Neuronal stem cell (in vitro differentiated cells): ENCODE measurements at regions not wholly inside any gene's neighbourhood (a gene's known extent, or its start where the extent isn't known, plus 50 kb on each side); places are given as distances from the start of the nearest gene placed in this dataset.
A peak's percentile ranks its signal among the peaks of the same experiment; 100 is the strongest.

Source experiments
- DNase-seq: peaks from one replicate; pipeline ENCODE4 v3.0.0-alpha.2; 2013; ENCODE audit warnings: low spot score
- H2AFZ ChIP-seq: one replicate; pipeline ENCODE4 v1.6.1; 2013; ENCODE audit warnings: mild to moderate bottlenecking, low read length, inconsistent platforms
- H2AK5ac ChIP-seq: 2 replicates; pipeline ENCODE4 v1.6.1; 2013; ENCODE audit warnings: low read depth, mild to moderate bottlenecking, inconsistent platforms, low read length, moderate library complexity, mixed read lengths
- H2BK120ac ChIP-seq: 2 replicates; pipeline ENCODE4 v1.6.1; 2013; ENCODE audit warnings: low read depth, mild to moderate bottlenecking, inconsistent platforms, low read length, moderate library complexity, mixed read lengths
- H2BK12ac ChIP-seq: one replicate; pipeline ENCODE4 v1.6.1; 2013; ENCODE audit warnings: low read length, inconsistent platforms
- H2BK15ac ChIP-seq: 2 replicates; pipeline ENCODE4 v1.6.1; 2013; ENCODE audit warnings: mild to moderate bottlenecking, low read length, inconsistent platforms, mixed read lengths
- H2BK5ac ChIP-seq: one replicate; pipeline ENCODE4 v1.6.1; 2013; ENCODE audit warnings: inconsistent platforms, mild to moderate bottlenecking, low read length, moderate library complexity
- H3K14ac ChIP-seq: one replicate; pipeline ENCODE4 v1.6.1; 2013; ENCODE audit warnings: low read length, inconsistent platforms
- H3K18ac ChIP-seq: 2 replicates; pipeline ENCODE4 v1.6.1; 2013; ENCODE audit warnings: low read length, inconsistent platforms
- H3K23ac ChIP-seq: 2 replicates; pipeline ENCODE4 v1.6.1; 2013; ENCODE audit warnings: low read depth, mild to moderate bottlenecking, mixed read lengths, low read length, inconsistent platforms; ENCODE audit not compliant: poor library complexity
- H3K27ac ChIP-seq: replicated peaks from 3 replicates; pipeline ENCODE4 v1.5.1; 2013; ENCODE audit warnings: low read length, inconsistent platforms
- H3K27me3 ChIP-seq, 3 experiments: 2 replicates each; pipeline ENCODE4 v1.6.1; 2013; ENCODE audit warnings: low read length in 3 of 3, mild to moderate bottlenecking in 2 of 3, inconsistent platforms in 1 of 3, low read depth in 1 of 3, mixed read lengths in 1 of 3, moderate library complexity in 1 of 3; ENCODE audit not compliant: control insufficient read depth in 3 of 3, insufficient read depth in 3 of 3
- H3K36me3 ChIP-seq, 2 donors: replicated peaks in 1 of 2; 2 replicates each; pipeline ENCODE4 v1.6.1; 2013; ENCODE audit warnings: low read length in 2 of 2; ENCODE audit not compliant: control insufficient read depth in 2 of 2, insufficient read depth in 2 of 2
- H3K4ac ChIP-seq: 2 replicates; pipeline ENCODE4 v1.6.1; 2013; ENCODE audit warnings: inconsistent platforms, mild to moderate bottlenecking, low read length, moderate library complexity
- H3K4me1 ChIP-seq, 2 donors: 1 replicate in 1 of 2; 2 replicates in 1 of 2; pipeline ENCODE4 v1.6.1; 2013; ENCODE audit warnings: low read length in 2 of 2, low read depth in 1 of 2; ENCODE audit not compliant: control insufficient read depth in 2 of 2, insufficient read depth in 1 of 2
- H3K4me2 ChIP-seq: one replicate; pipeline ENCODE4 v1.6.1; 2013; ENCODE audit warnings: mild to moderate bottlenecking, low read length, inconsistent platforms; ENCODE audit not compliant: insufficient read depth, poor library complexity, severe bottlenecking
- H3K4me3 ChIP-seq, 2 donors: 2 replicates each; pipeline ENCODE4 v1.5.1; 2013; ENCODE audit warnings: low read length in 2 of 2, mild to moderate bottlenecking in 2 of 2, inconsistent platforms in 1 of 2, moderate library complexity in 1 of 2
- H3K79me1 ChIP-seq: one replicate; pipeline ENCODE4 v1.6.1; 2013; ENCODE audit warnings: low read depth, mild to moderate bottlenecking, inconsistent platforms, low read length, moderate library complexity
- H3K9ac ChIP-seq: one replicate; pipeline ENCODE4 v1.6.1; 2013; ENCODE audit warnings: mild to moderate bottlenecking, low read depth, low read length, inconsistent platforms; ENCODE audit not compliant: poor library complexity
- H3K9me3 ChIP-seq, 2 donors: replicated peaks in 1 of 2; 2 replicates each; pipeline versions ENCODE3 to v1.6.1; 2013; ENCODE audit warnings: low read length in 2 of 2, mild to moderate bottlenecking in 2 of 2, inconsistent platforms in 1 of 2, low read depth in 1 of 2, mixed read lengths in 1 of 2, moderate library complexity in 1 of 2; ENCODE audit not compliant: control insufficient read depth in 2 of 2, insufficient read depth in 1 of 2
- H4K8ac ChIP-seq: one replicate; pipeline ENCODE4 v1.6.1; 2013; ENCODE audit warnings: low read depth, mild to moderate bottlenecking, inconsistent platforms, low read length, moderate library complexity
- H4K91ac ChIP-seq: one replicate; pipeline ENCODE4 v1.6.1; 2013; ENCODE audit warnings: low read length, low read depth, mild to moderate bottlenecking, inconsistent platforms; ENCODE audit not compliant: poor library complexity
- WGBS, 2 donors: extraction: QIAGEN DNeasy Blood & Tissue Kit; methylation state at CpG; one replicate each; pipeline ENCODE4 v1.1.7; 2013; ENCODE audit warnings: missing lambda C conversion rate in 2 of 2, mixed read lengths in 1 of 2; ENCODE audit not compliant: insufficient read length in 2 of 2, insufficient replicate concordance in 1 of 2; ENCODE audit errors: extremely low coverage in 2 of 2; 5-methylcytosine and 5-hydroxymethylcytosine counted together

DNA sequence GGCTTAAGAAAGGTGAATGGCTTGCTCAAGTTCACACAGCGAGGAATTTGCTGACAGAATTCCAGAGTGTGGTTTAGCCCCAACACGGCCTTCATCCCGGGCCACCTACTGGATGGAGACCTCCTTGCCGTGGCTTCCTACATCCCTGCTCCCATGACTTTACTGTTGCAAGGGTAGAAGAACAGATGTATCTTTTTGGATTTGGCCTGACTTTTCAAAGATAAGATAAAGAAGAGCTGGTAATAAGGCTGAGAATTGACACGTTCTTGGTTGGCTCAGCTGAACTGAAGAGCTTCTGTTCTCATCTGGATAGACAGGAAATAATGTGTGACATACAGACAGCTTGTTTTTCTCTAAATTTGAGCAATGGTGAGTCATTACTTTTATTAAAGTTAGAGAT lies 113.1 kb downstream of the KLF5 start:
- Histone ChIP-seq H3K9ac (no peak overlapping the region), H4K91ac (peak overlapping the region; percentile 90), H3K23ac (no peak overlapping the region), H3K14ac (no peak overlapping the region), H3K4me3 (no peak overlapping the region), H2BK12ac (no peak overlapping the region), H2BK15ac (no peak overlapping the region), H2AK5ac (no peak overlapping the region), H2AFZ (no peak overlapping the region), H3K36me3 (no peaks in the 10 kb centered on the region), H3K27me3 (no peaks in the 10 kb centered on the region), H2BK5ac (no peak overlapping the region), H3K4me1 (peaks cover 5 to 7% of the 10 kb centered on the region in 2 donors), H4K8ac (no peak overlapping the region), H3K4ac (no peak overlapping the region), H2BK120ac (no peak overlapping the region), H3K79me1 (no peaks in the 10 kb centered on the region), H3K18ac (no peak overlapping the region), H3K9me3 (no peaks in the 10 kb centered on the region), H3K27ac (no peak overlapping the region), H3K4me2 (no peak overlapping the region)
- no peak for DNase-seq
- no CpG with 5 or more reads among the region's 5 CpGs for WGBS, 2 donors

DNA sequence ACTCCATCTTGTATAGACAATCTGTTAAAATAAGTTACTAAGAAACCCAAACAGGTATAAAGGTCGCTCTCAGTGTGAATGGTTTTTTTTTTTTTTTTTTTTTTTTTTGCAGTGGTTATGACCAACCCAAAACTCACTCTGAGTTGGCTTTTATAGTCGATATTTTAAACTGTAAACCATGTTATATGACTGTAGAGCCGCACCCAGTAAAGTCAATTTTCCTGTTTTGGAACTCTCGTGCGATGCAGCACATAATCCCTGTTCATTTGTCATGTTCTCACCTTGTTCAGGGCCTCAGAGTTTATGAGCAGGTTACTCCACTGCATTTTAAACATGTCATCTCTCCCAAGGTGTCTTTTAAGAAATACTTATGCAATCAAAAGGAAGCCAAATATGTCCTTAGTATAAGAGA lies 112.5 kb downstream of the KLF5 start:
- H3K27me3 ChIP-seq = no peaks in the 10 kb centered on the region
- no peak overlapping the region for H4K91ac ChIP-seq
- H3K9ac ChIP-seq = no peak overlapping the region
- H3K4me1 ChIP-seq = peaks cover 5 to 7% of the 10 kb centered on the region in 2 donors
- H3K23ac ChIP-seq = no peak overlapping the region
- no peak overlapping the region for H3K18ac ChIP-seq
- no peak overlapping the region for H2BK15ac ChIP-seq
- H3K79me1 ChIP-seq = no peaks in the 10 kb centered on the region
- H3K4me2 ChIP-seq = no peak overlapping the region
- no peak for DNase-seq
- no peak overlapping the region for H3K4ac ChIP-seq
- no peak overlapping the region for H3K27ac ChIP-seq
- no peak overlapping the region for H2BK5ac ChIP-seq
- H3K4me3 ChIP-seq = no peak overlapping the region
- no CpG with 5 or more reads among the region's 5 CpGs for WGBS, 2 donors
- H2BK12ac ChIP-seq = no peak overlapping the region
- H2BK120ac ChIP-seq = no peak overlapping the region
- no peaks in the 10 kb centered on the region for H3K36me3 ChIP-seq
- no peak overlapping the region for H3K14ac ChIP-seq
- no peak overlapping the region for H2AK5ac ChIP-seq
- H4K8ac ChIP-seq = no peak overlapping the region
- H3K9me3 ChIP-seq = no peaks in the 10 kb centered on the region
- no peak overlapping the region for H2AFZ ChIP-seq

DNA sequence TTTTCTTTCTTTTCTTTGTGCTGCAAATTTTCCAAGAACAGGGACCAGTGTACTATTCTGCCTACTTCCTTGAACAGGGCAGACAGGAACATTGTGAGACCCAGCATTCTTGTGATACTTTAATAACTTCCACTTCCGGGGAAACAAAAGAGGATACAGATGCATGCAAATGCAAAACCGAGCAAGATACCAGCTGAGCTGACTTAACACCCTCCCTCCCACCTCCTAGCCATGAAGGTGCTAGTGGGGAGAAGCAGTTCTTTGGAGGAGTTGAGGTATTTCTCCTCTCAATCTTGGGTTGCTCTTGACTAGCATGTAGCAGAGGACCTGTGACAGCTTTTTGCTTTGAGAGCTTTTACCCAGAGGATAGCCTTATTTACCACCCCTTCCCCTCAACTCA lies 111.2 kb downstream of the KLF5 start:
- H2AK5ac ChIP-seq = no peak overlapping the region
- H3K27ac ChIP-seq = no peak overlapping the region
- no peak overlapping the region for H3K9ac ChIP-seq
- H2BK12ac ChIP-seq = no peak overlapping the region
- no peaks in the 10 kb centered on the region for H3K9me3 ChIP-seq
- no peaks in the 10 kb centered on the region for H3K27me3 ChIP-seq
- no peak overlapping the region for H3K4me2 ChIP-seq
- no peak overlapping the region for H3K4ac ChIP-seq
- H3K4me1 ChIP-seq = peaks cover 5 to 7% of the 10 kb centered on the region in 2 donors
- H2BK120ac ChIP-seq = no peak overlapping the region
- no peak overlapping the region for H2BK5ac ChIP-seq
- H3K79me1 ChIP-seq = no peaks in the 10 kb centered on the region
- no peak overlapping the region for H3K14ac ChIP-seq
- no peak overlapping the region for H4K8ac ChIP-seq
- no peak overlapping the region for H3K18ac ChIP-seq
- no peak overlapping the region for H3K23ac ChIP-seq
- no peaks in the 10 kb centered on the region for H3K36me3 ChIP-seq
- peak overlapping the region; percentile 57 for H2AFZ ChIP-seq
- no peak overlapping the region for H3K4me3 ChIP-seq
- H4K91ac ChIP-seq = no peak overlapping the region
- DNase-seq = no peak
- no CpG with 5 or more reads among the region's 2 CpGs for WGBS, 2 donors
- H2BK15ac ChIP-seq = no peak overlapping the region

DNA sequence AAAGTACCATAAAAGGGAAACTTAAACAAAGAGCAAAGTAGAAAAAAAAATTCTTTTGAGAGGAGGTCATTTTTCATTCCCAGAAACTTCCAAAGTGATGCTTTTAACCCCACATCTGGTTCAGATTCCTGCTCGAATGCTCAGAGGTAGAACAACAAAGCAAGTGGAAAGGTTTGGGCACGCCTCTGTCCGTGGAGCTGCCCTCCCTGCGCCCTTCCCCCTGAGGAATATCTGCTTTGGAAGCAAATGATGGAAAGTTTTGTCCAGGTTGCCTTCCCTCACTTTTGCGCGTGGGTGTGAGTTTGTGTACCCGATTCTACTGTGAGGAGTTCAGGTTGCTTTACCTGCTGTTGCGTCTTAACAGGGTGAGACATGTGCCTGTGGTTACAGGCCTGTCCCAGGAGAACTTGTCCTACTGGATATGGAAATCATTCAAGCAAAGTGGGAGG lies 110.2 kb downstream of the KLF5 start:
- Histone ChIP-seq H3K4me1 (peaks cover 5 to 7% of the 10 kb centered on the region in 2 donors), H2BK15ac (no peak overlapping the region), H2AK5ac (no peak overlapping the region), H3K27me3 (no peaks in the 10 kb centered on the region), H2BK5ac (no peak overlapping the region), H3K9ac (no peak overlapping the region), H3K14ac (no peak overlapping the region), H2BK12ac (peak overlapping the region; percentile 11), H3K18ac (peak overlapping the region; percentile 13), H3K4me3 (no peak overlapping the region), H4K91ac (no peak overlapping the region), H3K4ac (no peak overlapping the region), H3K23ac (no peak overlapping the region), H3K4me2 (no peak overlapping the region), H3K36me3 (no peaks in the 10 kb centered on the region), H3K79me1 (no peaks in the 10 kb centered on the region), H3K27ac (no peak overlapping the region), H2AFZ (peak overlapping the region; percentile 57), H3K9me3 (no peaks in the 10 kb centered on the region), H2BK120ac (no peak overlapping the region), H4K8ac (no peak overlapping the region)
- WGBS, 2 donors = no CpG with 5 or more reads among the region's 8 CpGs
- no peak for DNase-seq
